Mesothelial cell of epicardium (in vitro differentiated cells): ENCODE measurements at regions not wholly inside any gene's neighbourhood (a gene's known extent, or its start where the extent isn't known, plus 50 kb on each side); places are given as distances from the start of the nearest gene placed in this dataset.

Source experiments
- DNase-seq, 2 experiments: peaks; one replicate each; pipeline ENCODE4 v3.0.0; 2021; ENCODE audit warnings: low spot score in 2 of 2; ENCODE audit not compliant: unreplicated experiment in 2 of 2
- H3K27ac Mint-ChIP-seq: 2 replicates; pipeline ENCODE4 v1.8.0; 2021; ENCODE audit warnings: mixed read lengths
- H3K27me3 Mint-ChIP-seq: 2 replicates; pipeline ENCODE4 v1.8.0; 2021; ENCODE audit warnings: low read depth, mixed read lengths
- H3K36me3 Mint-ChIP-seq: 2 replicates; pipeline ENCODE4 v1.8.0; 2021; ENCODE audit warnings: mixed read lengths
- H3K4me1 Mint-ChIP-seq: 2 replicates; pipeline ENCODE4 v1.8.0; 2021; ENCODE audit warnings: mixed read lengths
- H3K4me3 Mint-ChIP-seq: 2 replicates; pipeline ENCODE4 v1.8.0; 2021; ENCODE audit warnings: mild to moderate bottlenecking, moderate library complexity, mixed read lengths
- H3K9me3 Mint-ChIP-seq: 2 replicates; pipeline ENCODE4 v1.8.0; 2021; ENCODE audit warnings: mixed read lengths
- TF ChIP-seq, protein P1 (sequence below): fragments of 200-600 bp; sonication (generic); IDR thresholded peaks from one replicate; pipeline ENCODE4 v1.5.0; 2021; ENCODE audit warnings: antibody characterized with exemption; ENCODE audit not compliant: unreplicated experiment

DNA sequence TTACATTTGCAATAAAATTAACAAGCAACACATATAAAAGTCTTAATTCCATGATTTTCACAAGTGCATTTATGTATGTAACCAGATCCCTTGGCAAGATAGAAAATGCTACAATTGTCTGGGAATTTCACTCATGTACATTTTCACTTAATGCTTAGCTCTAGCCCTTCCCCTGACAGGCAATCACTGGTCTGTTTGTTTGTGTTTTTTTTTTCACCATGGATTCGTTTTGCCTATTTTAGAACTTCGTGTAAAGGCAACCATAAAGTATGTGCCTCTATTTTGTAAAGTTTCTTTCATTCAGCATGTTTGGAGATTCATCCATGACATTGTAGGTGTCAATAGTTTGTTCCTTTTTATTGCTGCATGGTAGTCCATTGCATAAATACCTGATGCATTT lies 260.9 kb upstream of the SLCO3A1 start:
- TF ChIP-seq, protein P1, sequence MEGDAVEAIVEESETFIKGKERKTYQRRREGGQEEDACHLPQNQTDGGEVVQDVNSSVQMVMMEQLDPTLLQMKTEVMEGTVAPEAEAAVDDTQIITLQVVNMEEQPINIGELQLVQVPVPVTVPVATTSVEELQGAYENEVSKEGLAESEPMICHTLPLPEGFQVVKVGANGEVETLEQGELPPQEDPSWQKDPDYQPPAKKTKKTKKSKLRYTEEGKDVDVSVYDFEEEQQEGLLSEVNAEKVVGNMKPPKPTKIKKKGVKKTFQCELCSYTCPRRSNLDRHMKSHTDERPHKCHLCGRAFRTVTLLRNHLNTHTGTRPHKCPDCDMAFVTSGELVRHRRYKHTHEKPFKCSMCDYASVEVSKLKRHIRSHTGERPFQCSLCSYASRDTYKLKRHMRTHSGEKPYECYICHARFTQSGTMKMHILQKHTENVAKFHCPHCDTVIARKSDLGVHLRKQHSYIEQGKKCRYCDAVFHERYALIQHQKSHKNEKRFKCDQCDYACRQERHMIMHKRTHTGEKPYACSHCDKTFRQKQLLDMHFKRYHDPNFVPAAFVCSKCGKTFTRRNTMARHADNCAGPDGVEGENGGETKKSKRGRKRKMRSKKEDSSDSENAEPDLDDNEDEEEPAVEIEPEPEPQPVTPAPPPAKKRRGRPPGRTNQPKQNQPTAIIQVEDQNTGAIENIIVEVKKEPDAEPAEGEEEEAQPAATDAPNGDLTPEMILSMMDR, result no peak

GRCh38 chr15:91593067-91593466 lies 260.4 kb upstream of the SLCO3A1 start:
- Mint-ChIP-seq H3K27me3 (peaks cover 35% of the 10 kb centered on the region), H3K27ac (no peak overlapping the region), H3K9me3 (no peaks in the 10 kb centered on the region), H3K4me3 (no peak overlapping the region), H3K4me1 (no peaks in the 10 kb centered on the region), H3K36me3 (no peaks in the 10 kb centered on the region)
- DNase-seq, result no peak
- TF ChIP-seq, protein P1, result no peak

More for the DNA sequence above, 260.9 kb upstream of the SLCO3A1 start:
- Mint-ChIP-seq H3K4me1 (no peaks in the 10 kb centered on the region), H3K27ac (no peak overlapping the region), H3K9me3 (no peaks in the 10 kb centered on the region), H3K36me3 (no peaks in the 10 kb centered on the region), H3K27me3 (peaks cover 35% of the 10 kb centered on the region), H3K4me3 (no peak overlapping the region)
- DNase-seq, result no peak

- no peak for DNase-seq
- Mint-ChIP-seq H3K27me3 (peaks cover 31% of the 10 kb centered on the region), H3K27ac (no peak overlapping the region), H3K4me3 (no peak overlapping the region), H3K9me3 (no peaks in the 10 kb centered on the region), H3K4me1 (no peaks in the 10 kb centered on the region), H3K36me3 (no peaks in the 10 kb centered on the region)
- TF ChIP-seq, protein P1, result no peak
These were observed 259.9 kb upstream of the SLCO3A1 start for GRCh38 chr15:91593653-91594052.

DNA sequence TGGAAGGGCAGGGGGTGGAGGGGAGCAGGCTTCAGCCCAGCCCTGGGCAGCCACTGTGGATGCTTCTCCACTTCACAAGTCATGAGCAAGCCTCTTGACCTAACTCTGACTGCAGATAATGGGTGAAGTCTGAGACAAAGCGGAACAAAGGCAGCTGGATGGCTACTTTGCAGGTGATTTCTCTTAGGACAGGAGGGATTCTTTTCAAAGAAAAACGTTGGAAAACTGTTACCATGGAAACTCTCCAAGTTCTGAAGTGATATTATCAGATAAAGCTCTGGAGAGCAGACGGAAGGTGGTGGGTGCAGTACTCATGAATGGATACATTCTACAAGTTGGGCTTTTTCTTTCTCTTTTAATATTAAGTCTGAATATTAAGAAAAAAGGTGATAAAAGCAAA lies 254.2 kb upstream of the SLCO3A1 start:
- TF ChIP-seq, protein P1, result no peak
- peaks cover 24% of the 10 kb centered on the region for H3K27me3 Mint-ChIP-seq
- no peaks in the 10 kb centered on the region for H3K4me1 Mint-ChIP-seq

DNA sequence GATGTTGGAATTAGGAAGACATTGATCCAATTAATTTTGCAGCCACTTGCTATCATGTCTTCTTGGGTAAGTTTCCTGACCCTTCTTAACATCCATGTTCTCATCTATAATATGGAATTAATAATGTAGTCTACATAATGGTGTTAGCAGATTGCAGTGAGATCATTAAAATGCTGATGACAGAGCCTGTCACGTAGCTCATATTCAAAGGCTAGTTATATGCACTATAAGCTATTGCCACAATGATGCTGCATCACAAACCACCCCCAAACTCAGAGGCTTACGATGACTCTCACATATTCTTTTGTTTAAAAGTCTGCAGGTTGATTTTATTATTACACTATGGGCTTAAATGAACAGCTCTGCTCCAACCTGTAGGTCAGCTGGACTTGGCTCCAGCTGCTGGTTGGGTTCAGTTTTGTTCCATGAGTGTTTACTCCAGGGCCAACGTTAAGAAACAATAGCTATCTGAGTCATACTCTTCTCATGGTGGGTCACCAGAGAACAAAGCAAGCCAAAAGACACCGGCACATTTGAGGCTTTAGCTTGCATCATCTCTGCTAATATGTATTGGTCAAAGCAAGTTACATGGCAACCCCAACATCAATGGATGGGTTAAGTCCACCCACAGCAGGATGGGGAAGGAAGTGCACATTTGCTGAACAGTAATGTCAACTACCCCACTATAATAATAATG lies 250.0 kb upstream of the SLCO3A1 start:
- Mint-ChIP-seq H3K9me3 (no peaks in the 10 kb centered on the region), H3K4me1 (no peaks in the 10 kb centered on the region), H3K4me3 (no peak overlapping the region), H3K27me3 (peaks cover 29% of the 10 kb centered on the region), H3K36me3 (no peaks in the 10 kb centered on the region), H3K27ac (no peak overlapping the region)
- TF ChIP-seq, protein P1, result no peak
- no peak for DNase-seq

More for the DNA sequence above, 254.2 kb upstream of the SLCO3A1 start:
- Mint-ChIP-seq H3K36me3 (no peaks in the 10 kb centered on the region), H3K4me3 (no peak overlapping the region), H3K9me3 (no peaks in the 10 kb centered on the region), H3K27ac (no peak overlapping the region)
- no peak for DNase-seq

GRCh38 chr15:91604122-91604521 lies 249.4 kb upstream of the SLCO3A1 start:
- H3K4me3 Mint-ChIP-seq, result no peak overlapping the region
- H3K27me3 Mint-ChIP-seq, result peaks cover 31% of the 10 kb centered on the region
- DNase-seq, result no peak
- TF ChIP-seq, protein P1, result no peak
- no peaks in the 10 kb centered on the region for H3K36me3 Mint-ChIP-seq
- no peaks in the 10 kb centered on the region for H3K9me3 Mint-ChIP-seq
- no peak overlapping the region for H3K27ac Mint-ChIP-seq
- H3K4me1 Mint-ChIP-seq, result no peaks in the 10 kb centered on the region
